ENCODE measurements at regions not wholly inside any gene's neighbourhood (a gene's known extent, or its start where the extent isn't known, plus 50 kb on each side); places are given as distances from the start of the nearest gene placed in this dataset.

GRCh38 chr10:8473205-8473604 is 418.7 kb downstream of the GATA3 start:
- Mint-ChIP-seq H3K36me3 (ENCODE audit: low read depth) (no peaks in the 10 kb centered on the region), H3K27me3 (ENCODE audit: low read depth, poor library complexity) (peaks cover 74% of the 10 kb centered on the region), H3K4me3 (no peak overlapping the region), H3K27ac (no peak overlapping the region), H3K9me3 (peaks cover 27% of the 10 kb centered on the region), H3K4me1 (no peaks in the 10 kb centered on the region)
- DNase-seq: no peak
- no peak for TF ChIP-seq CTCF (IDR thresholded peaks at IDR 0.05)

GRCh38 chr10:8477300-8477699 is 422.8 kb downstream of the GATA3 start:
- Mint-ChIP-seq H3K4me3 (no peak overlapping the region), H3K4me1 (no peaks in the 10 kb centered on the region), H3K27ac (no peak overlapping the region), H3K9me3 (peaks cover 24% of the 10 kb centered on the region), H3K36me3 (ENCODE audit: low read depth) (no peaks in the 10 kb centered on the region), H3K27me3 (ENCODE audit: low read depth, poor library complexity) (peaks cover 71% of the 10 kb centered on the region)
- no peak for TF ChIP-seq CTCF (IDR thresholded peaks at IDR 0.05)
- DNase-seq: no peak

GRCh38 chr10:8481718-8482504 is 427.4 kb downstream of the GATA3 start:
- H3K27ac Mint-ChIP-seq: no peak overlapping the region

GRCh38 chr10:8485032-8485431 is 430.5 kb downstream of the GATA3 start:
- H3K27me3 Mint-ChIP-seq (ENCODE audit: low read depth, poor library complexity): peaks cover 93% of the 10 kb centered on the region
- H3K4me1 Mint-ChIP-seq: peaks cover 5% of the 10 kb centered on the region
- no peak overlapping the region for H3K27ac Mint-ChIP-seq
- peaks cover 1% of the 10 kb centered on the region for H3K9me3 Mint-ChIP-seq
- H3K36me3 Mint-ChIP-seq (ENCODE audit: low read depth): no peaks in the 10 kb centered on the region
- no peak for TF ChIP-seq CTCF (IDR thresholded peaks at IDR 0.05)
- H3K4me3 Mint-ChIP-seq: no peak overlapping the region
- DNase-seq: no peak

More at GRCh38 chr10:8481718-8482504, 427.4 kb downstream of the GATA3 start:
- H3K36me3 Mint-ChIP-seq (ENCODE audit: low read depth): no peaks in the 10 kb centered on the region
- peaks cover 5% of the 10 kb centered on the region for H3K4me1 Mint-ChIP-seq
- peaks cover 88% of the 10 kb centered on the region for H3K27me3 Mint-ChIP-seq (ENCODE audit: low read depth, poor library complexity)
- DNase-seq: no peak
- H3K9me3 Mint-ChIP-seq: peaks cover 12% of the 10 kb centered on the region
- TF ChIP-seq CTCF (IDR thresholded peaks at IDR 0.05): no peak
- H3K4me3 Mint-ChIP-seq: no peak overlapping the region

- Mint-ChIP-seq H3K27me3 (ENCODE audit: low read depth, poor library complexity) (peaks cover 95% of the 10 kb centered on the region), H3K27ac (no peak overlapping the region), H3K36me3 (ENCODE audit: low read depth) (no peaks in the 10 kb centered on the region), H3K9me3 (no peaks in the 10 kb centered on the region), H3K4me3 (no peak overlapping the region), H3K4me1 (peaks cover 5% of the 10 kb centered on the region)
- no peak for DNase-seq
- TF ChIP-seq CTCF (IDR thresholded peaks at IDR 0.05): no peak
These were observed 432.9 kb downstream of the GATA3 start for GRCh38 chr10:8487346-8487745.

- Mint-ChIP-seq H3K9me3 (no peaks in the 10 kb centered on the region), H3K36me3 (ENCODE audit: low read depth) (no peaks in the 10 kb centered on the region), H3K4me3 (no peak overlapping the region), H3K27ac (no peak overlapping the region), H3K4me1 (no peaks in the 10 kb centered on the region), H3K27me3 (ENCODE audit: low read depth, poor library complexity) (peaks cover 93% of the 10 kb centered on the region)
- no peak for DNase-seq
- TF ChIP-seq CTCF (IDR thresholded peaks at IDR 0.05): no peak
These were observed 434.7 kb downstream of the GATA3 start for GRCh38 chr10:8489232-8489631.

All from nephron progenitor cell (in vitro differentiated cells).